ENCODE measurements at regions not wholly inside any gene's neighbourhood (a gene's known extent, or its start where the extent isn't known, plus 50 kb on each side); places are given as distances from the start of the nearest gene placed in this dataset.

- TF ChIP-seq, protein P1, sequence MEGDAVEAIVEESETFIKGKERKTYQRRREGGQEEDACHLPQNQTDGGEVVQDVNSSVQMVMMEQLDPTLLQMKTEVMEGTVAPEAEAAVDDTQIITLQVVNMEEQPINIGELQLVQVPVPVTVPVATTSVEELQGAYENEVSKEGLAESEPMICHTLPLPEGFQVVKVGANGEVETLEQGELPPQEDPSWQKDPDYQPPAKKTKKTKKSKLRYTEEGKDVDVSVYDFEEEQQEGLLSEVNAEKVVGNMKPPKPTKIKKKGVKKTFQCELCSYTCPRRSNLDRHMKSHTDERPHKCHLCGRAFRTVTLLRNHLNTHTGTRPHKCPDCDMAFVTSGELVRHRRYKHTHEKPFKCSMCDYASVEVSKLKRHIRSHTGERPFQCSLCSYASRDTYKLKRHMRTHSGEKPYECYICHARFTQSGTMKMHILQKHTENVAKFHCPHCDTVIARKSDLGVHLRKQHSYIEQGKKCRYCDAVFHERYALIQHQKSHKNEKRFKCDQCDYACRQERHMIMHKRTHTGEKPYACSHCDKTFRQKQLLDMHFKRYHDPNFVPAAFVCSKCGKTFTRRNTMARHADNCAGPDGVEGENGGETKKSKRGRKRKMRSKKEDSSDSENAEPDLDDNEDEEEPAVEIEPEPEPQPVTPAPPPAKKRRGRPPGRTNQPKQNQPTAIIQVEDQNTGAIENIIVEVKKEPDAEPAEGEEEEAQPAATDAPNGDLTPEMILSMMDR (IDR thresholded peaks at IDR 0.05): no peak
- no peak for TF ChIP-seq EZH2phosphoT487 (IDR thresholded peaks at IDR 0.05)
These were observed 138.0 kb upstream of the SMIM31 start for GRCh38 chr4:164615964-164616363.
